ENCODE measurements at regions not wholly inside any gene's neighbourhood (a gene's known extent, or its start where the extent isn't known, plus 50 kb on each side); places are given as distances from the start of the nearest gene placed in this dataset.
"Not testable (repeated sequence)": the region's sequence is repeated elsewhere in the genome, so short reads cannot be mapped to it uniquely, and the experiment has no call there.

GRCh38 chr3:84307339-84307738 is 651.5 kb upstream of the CADM2 start:
- Histone ChIP-seq H3K9me3 (no peaks in the 10 kb centered on the region), H3K27me3 (no peaks in the 10 kb centered on the region), H3K36me3 (no peaks in the 10 kb centered on the region), H3K4me1 (no peaks in the 10 kb centered on the region), H3K27ac (no peak overlapping the region), H3K4me3 (no peak overlapping the region)
- 84% methylated on average over 1 of the region's 1 CpG for WGBS
- no peak for TF ChIP-seq POLR2A (IDR thresholded peaks at IDR 0.05)
- no peak for DNase-seq (ENCODE audit: low spot score in 2 of 2)

- Histone ChIP-seq H3K9me3 (no peaks in the 10 kb centered on the region), H3K4me3 (no peak overlapping the region), H3K4me1 (no peaks in the 10 kb centered on the region), H3K27ac (no peak overlapping the region), H3K27me3 (no peaks in the 10 kb centered on the region), H3K36me3 (no peaks in the 10 kb centered on the region)
- no peak for TF ChIP-seq POLR2A (IDR thresholded peaks at IDR 0.05)
- TF ChIP-seq CTCF (IDR thresholded peaks at IDR 0.05): no peak
- TF ChIP-seq POLR2AphosphoS5 (IDR thresholded peaks at IDR 0.05): no peak
- TF ChIP-seq EP300 (IDR thresholded peaks at IDR 0.05): no peak
- WGBS: 51% methylated on average over 3 of the region's 3 CpGs
- no peak for DNase-seq (ENCODE audit: low spot score in 2 of 2)
Observed at GRCh38 chr3:84308379-84308778, 650.4 kb upstream of the CADM2 start.

- no peak for DNase-seq (ENCODE audit: low spot score in 2 of 2)
- no peak overlapping the region for H3K4me3 ChIP-seq
- H3K27me3 ChIP-seq: no peaks in the 10 kb centered on the region
- H3K4me1 ChIP-seq: no peaks in the 10 kb centered on the region
- WGBS: 56% methylated on average over 2 of the region's 2 CpGs
- H3K9me3 ChIP-seq: no peaks in the 10 kb centered on the region
- TF ChIP-seq EP300 (IDR thresholded peaks at IDR 0.05): no peak
- TF ChIP-seq CTCF (IDR thresholded peaks at IDR 0.05): no peak
- TF ChIP-seq POLR2A (IDR thresholded peaks at IDR 0.05): no peak
- no peak for TF ChIP-seq POLR2AphosphoS5 (IDR thresholded peaks at IDR 0.05)
- no peaks in the 10 kb centered on the region for H3K36me3 ChIP-seq
- H3K27ac ChIP-seq: no peak overlapping the region
Observed at GRCh38 chr3:84318273-84318809, 640.4 kb upstream of the CADM2 start.

- not testable (repeated sequence) for H3K27me3 ChIP-seq; H3K27ac ChIP-seq; H3K4me3 ChIP-seq; DNase-seq (ENCODE audit: low spot score in 2 of 2); H3K36me3 ChIP-seq; H3K4me1 ChIP-seq
- WGBS: 92% methylated on average over 8 of the region's 9 CpGs
- peaks cover 12% of the 10 kb centered on the region for H3K9me3 ChIP-seq
Observed at GRCh38 chr3:84365563-84366278, 593.1 kb upstream of the CADM2 start.

All from suprapubic skin (tissue), 4 donors.